OCI-LY7 (cell line): ENCODE measurements at regions not wholly inside any gene's neighbourhood (a gene's known extent, or its start where the extent isn't known, plus 50 kb on each side); places are given as distances from the start of the nearest gene placed in this dataset.

Experiments
- CTCF ChIP-seq: fragments of 200-600 bp; sonication (generic); conservative IDR thresholded peaks from 2 replicates; pipeline ENCODE4 v1.5.1; 2014; ENCODE audit warnings: mild to moderate bottlenecking, antibody characterized with exemption, low read length, moderate library complexity, mixed read lengths
- EZH2phosphoT487 ChIP-seq: fragments of 200-600 bp; sonication (generic); IDR thresholded peaks from 2 replicates; pipeline ENCODE4 v1.6.1; 2018; ENCODE audit warnings: low read depth, borderline replicate concordance, mild to moderate bottlenecking, mixed run types, antibody characterized with exemption, low read length, moderate library complexity, mixed read lengths

- TF ChIP-seq EZH2phosphoT487 (no peak), CTCF (no peak)
Measured at GRCh38 chr2:198917926-198918720, 539.6 kb downstream of the SATB2 start.
